NCI-H1930 (cell line): ENCODE measurements at regions not wholly inside any gene's neighbourhood (a gene's known extent, or its start where the extent isn't known, plus 50 kb on each side); places are given as distances from the start of the nearest gene placed in this dataset.

ENCODE experiments used
- DNase-seq, 2 experiments: peaks; one replicate each; lab custom pipeline; 2025; lab: John Stamatoyannopoulos, UW

DNA sequence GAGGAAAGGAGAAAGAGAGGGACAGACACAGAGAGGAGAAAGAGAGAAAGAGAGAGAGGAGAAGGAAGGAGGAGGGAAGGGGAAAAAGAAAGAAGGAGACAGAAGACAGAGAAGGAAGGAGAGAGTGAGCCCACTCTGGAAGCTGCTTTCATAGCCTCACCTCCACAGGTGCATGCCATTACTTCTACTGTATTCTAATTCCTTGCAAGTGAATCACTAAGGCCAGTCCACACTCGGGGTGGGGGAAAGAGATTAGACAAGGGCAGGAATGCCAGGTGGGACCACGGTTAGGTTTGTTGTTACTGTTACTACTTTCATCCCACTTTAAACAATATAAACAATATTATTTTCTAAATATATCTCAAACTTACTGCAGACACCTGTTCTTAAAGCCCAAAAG lies 684.5 kb upstream of the ARGLU1 start:
- no peak for DNase-seq

DNA sequence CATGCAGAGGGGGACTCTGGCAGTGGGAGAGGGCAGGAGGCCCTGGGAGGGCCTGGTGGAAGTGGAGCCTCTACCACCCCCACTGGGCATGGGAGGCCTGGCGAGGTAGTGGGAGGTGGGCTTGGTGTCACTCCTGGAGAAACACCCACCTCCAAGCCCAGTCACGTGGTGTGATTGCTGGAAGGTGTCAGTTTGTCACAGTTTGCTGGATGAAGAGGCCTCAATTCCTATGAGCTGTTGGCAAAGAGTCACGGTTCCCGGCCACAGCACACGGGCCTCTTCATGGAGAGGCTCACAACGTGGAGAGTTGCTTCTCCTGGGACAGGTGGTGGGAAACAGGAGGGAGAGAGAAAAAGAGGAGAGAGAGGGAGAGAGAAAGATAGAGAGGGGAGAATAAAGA lies 684.1 kb upstream of the ARGLU1 start:
- DNase-seq, result no peak

DNA sequence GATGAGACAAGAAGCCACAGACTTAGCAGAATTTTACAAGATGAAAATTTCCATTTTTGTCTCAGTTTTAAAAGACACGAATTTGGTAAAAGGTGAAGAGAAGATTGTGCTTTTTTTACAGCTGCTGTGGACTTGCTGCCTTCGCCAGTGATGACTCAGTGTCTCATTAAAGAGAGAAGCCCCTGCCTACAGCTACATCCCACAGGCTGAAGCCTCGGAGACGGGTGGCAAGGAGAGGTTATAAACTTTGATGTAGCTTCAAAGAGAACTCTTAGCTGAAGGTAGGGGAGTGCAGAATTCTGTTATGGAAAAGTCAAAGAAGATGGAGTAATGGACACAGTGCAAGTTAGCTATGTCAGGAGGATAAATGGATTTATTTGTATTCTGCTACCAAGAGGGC lies 683.4 kb upstream of the ARGLU1 start:
- no peak for DNase-seq

DNA sequence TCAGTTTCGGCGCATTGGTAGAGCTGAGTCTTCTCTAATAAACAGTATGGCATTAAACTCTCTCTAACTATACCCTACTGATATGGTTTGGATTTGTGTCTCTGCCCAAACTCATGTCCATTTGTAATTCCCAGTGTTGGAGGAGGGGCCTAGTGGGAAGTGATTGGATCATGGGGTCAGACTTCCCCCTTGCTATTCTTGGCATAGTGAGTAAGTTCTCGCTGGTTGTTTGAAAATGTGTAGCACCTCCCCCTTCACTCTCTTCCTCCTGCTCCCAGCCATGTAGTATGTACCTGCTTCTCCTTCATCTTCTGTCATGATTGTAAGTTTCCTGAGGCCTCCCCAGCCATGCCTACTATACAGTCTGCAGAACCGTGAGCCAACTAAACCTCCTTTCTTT lies 682.7 kb upstream of the ARGLU1 start:
- no peak for DNase-seq

DNA sequence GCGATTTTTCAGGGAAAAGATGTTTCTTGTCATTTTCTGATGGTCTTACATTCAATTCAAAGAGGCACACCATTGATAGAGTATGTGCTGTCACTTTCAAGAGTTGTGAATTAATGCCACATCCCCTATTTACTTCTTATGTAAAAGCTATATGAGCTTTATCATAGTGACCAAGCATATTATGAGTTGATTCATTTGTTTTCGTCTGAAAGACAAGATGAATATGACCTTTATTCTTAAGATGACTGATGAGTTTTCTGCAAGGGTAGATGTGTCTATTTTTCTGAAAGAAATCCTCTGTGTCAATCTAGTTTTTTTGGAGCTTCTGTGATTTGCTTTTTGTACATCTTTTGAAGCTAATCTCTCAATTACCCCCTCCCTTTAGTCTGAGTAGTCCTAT lies 676.3 kb upstream of the ARGLU1 start:
- no peak for DNase-seq

DNA sequence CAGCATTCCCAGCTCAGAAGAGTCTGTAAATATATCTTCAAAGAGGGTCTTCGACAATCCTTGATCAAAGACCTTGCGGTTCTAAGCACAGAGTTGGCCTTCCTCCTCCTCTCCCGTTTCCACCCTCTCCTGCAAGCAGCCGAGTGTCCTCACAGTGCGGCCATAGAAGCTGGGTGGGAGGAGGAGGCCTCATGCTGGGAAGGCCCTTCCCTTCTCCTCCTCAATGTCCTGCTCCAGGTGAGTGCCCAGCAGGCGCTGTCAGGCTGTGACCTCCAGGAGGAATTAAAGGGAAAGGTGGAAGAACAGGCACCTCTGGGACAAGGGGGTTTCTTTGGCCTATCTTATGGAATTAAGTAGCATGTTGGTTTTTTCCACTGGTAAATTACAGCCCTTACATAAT lies 674.2 kb upstream of the ARGLU1 start:
- no peak for DNase-seq

DNA sequence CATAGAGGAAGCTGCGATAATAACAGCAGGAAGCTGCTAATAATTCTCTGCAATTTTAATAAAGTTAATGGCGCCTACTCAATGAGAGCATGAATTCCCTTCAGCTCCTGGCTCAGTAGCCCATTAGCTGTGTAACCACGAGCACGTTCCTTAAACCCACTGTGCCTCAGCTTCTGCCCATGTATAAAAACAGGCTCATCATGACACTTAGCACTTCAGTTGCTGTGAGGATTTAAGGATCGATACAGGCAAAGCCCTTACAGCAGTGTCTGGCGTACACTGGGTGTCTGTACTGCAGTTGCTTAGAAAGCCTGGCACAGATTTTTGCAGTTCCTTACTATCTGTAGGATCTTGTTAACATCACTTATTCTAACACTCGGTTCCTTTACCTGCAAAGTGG lies 673.4 kb upstream of the ARGLU1 start:
- DNase-seq, result no peak

DNA sequence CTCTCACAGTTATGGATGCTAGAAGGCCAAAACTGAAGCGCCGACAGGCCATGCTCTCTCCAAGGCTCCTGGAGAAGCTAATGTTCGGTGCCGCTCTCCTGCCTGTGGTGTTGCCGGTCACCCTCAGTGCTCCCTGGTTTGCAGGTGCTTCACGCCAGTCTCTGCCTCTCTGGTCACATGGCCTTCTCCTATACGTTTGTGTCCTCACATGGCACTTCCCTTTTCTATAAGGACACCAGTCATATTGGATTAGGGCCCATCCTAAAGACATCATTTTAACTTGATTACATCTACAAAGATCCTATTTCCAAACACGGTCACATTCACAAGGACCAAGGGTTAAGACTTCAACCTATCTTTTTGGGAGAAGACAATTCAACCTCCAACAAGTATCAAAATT lies 671.3 kb upstream of the ARGLU1 start:
- no peak for DNase-seq

DNA sequence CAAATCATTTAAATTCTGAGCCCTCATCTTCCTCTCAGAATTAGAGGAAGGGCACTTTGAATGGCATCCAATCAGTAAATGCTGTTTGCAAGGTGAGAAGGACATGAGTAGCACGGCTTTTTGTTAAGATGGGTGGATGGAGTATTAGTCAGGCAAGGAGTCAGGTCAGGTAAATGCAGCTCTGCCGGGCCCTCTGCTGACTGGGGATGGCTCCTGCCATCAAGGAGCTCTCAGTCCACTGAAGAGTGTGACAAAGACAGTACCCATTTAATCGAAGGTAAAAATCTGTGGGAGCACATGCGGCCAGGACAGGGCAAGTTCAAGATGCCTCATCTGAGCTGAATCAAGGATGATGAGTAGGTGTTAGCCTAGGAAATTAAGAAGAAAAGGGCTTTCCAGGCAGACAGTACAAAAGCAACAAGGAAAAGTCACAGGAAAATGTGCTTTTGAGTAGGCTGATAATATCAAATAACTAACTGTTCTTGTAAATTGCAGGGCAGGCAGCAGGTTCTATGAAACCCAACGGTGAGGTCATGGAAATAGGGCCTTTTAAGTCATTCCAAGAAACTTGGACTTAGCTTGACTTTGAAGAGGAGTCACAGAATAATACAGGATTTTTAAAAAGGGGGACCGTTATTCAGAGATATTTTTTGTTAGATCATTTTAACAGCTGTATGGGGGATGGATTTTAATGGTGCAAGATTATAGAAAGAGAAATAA lies 670.5 kb upstream of the ARGLU1 start:
- DNase-seq, result no peak

DNA sequence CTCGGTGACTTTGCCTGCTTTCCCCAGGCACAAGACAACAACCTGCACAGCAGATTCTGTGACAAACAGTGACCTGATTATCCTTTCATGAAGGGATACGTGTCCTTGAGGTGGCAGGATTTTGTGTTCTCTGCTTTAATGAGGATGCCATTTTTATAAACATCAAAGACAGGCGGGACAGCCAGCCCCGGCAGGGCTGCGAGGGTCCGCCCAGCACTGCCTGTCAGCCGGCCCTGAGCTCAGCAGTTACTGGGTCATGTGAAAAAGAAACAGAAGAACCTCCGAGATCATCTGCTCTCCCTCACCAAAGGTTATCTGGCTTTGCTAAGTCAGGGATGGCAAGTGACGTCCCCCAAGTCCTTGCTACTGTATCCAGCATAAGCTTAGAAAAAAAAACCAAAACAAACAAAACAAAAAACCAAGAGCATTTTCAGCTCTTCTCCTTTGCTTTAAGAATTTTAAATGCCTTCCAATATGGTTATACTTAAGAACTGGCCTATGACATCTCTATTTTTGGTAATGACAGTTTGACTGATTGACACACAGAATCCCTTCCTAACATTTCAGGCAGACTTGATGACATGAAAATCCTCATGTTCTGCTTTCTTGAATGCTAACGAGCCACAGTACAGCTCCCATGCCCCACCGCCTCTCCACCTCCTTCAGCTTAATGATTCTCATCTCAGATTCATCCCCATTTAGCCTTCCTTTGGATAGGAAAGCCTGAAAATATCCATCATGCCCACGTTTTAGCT lies 666.6 kb upstream of the ARGLU1 start:
- DNase-seq, result no peak

DNA sequence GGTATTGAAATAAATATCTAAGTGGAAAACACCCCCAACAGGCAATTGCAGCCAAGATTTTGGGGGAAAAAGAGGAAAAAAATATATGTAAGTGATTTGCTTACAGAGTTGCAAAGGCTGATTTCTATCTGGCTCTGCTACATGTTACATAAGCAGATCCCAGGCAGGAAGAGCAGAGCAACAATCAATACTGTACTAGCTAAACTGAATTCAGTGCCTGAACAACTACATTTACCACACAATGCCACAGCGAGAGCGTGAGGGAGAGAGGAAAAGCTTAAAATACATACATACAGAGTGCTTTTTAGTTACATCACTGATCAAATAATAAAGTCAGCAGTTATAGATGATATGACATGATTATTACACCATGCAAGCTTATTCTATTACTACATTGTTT lies 665.6 kb upstream of the ARGLU1 start:
- no peak for DNase-seq

DNA sequence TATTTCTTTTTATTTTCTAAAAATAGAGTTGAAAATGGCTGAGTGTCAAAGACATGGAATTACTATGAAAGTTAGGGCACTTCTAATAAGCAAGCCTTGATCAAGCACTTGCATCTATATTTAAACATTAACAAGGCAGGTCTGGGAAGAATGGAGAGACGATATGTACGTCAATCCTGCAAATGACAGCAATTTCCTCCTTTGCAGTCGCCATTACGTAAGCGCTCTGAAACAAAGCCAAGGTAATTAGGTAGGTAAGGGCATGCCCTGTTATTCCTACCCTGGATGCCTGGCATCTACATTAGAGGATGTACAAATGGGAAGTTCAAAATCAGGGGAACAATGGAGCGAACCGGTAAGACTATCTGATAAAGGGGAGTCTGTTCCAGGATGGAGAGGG lies 664.0 kb upstream of the ARGLU1 start:
- peak in 1 of 2 experiments; percentile 53 for DNase-seq

DNA sequence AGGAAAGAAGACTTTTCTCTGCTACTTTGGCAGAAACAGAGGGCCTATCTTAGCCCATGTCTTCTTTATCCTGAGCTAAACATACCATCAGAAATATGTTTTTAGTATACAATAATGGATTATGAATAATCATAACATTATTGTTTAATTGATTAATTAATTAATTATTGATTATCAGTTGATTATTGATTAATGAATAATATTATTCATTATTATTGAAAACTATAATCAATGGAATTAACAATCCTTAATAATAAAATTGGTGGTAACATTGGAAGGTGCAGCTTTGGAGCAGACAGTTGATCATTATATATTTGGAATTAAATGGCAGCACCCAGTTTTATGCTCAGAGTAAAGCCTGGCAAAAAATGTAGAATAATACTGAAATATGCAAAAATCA lies 655.9 kb upstream of the ARGLU1 start:
- DNase-seq, result no peak

DNA sequence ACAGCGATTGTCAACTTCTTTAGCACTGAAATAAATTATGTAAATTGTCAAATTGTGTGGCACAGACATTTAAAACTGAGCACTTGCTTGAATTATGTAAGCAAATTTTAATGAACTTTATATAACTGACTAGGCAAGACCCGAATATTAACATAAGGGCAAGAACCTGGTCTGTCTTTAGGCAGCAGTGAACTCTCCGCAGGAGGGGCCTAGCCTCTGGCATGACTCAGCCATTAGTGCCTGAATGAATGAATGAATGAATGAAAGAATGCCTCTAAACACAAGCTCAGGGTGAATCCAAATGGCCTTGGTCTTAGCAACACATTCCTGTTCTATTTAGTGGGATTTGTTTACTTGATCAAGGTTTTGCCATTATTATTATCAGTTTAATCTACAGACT lies 654.7 kb upstream of the ARGLU1 start:
- no peak for DNase-seq

DNA sequence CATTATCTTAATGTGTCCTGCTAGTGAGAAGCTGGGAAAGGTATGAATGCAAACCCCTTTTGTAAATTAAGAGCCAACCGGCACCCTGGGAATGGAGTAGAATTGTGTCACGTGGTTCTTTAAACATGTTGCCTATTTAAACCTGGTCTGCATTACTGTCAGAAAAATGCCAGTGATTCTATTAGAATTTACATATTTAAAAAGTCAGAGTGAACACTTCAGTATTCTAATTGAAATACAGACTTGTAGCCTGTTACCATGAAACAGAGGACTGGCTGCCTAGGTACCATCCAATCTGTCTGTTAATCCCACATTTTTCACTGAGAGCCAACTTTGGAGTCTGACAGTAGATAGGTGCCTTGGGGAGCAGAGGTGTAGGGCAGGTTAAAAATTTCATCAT lies 652.3 kb upstream of the ARGLU1 start:
- no peak for DNase-seq

DNA sequence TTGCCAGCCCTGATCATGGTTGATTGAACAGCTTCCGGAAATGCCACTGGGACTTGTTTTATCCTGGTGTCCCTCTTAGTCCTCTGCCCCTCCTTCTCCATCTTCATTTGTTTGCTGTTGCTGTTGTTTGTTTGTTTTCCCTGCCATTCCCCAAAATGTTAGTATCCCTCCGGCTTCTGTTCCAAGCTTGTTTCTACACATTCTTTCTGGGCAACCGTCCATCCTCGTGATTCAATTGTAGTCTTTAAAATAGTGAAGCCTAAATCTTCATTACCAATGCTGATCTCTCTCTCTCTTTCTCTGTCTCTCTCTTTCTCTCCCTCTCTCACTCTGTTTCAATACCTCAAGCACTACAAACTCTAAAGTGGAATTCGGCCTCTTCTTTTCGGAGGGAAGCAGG lies 649.3 kb upstream of the ARGLU1 start:
- DNase-seq, result no peak

DNA sequence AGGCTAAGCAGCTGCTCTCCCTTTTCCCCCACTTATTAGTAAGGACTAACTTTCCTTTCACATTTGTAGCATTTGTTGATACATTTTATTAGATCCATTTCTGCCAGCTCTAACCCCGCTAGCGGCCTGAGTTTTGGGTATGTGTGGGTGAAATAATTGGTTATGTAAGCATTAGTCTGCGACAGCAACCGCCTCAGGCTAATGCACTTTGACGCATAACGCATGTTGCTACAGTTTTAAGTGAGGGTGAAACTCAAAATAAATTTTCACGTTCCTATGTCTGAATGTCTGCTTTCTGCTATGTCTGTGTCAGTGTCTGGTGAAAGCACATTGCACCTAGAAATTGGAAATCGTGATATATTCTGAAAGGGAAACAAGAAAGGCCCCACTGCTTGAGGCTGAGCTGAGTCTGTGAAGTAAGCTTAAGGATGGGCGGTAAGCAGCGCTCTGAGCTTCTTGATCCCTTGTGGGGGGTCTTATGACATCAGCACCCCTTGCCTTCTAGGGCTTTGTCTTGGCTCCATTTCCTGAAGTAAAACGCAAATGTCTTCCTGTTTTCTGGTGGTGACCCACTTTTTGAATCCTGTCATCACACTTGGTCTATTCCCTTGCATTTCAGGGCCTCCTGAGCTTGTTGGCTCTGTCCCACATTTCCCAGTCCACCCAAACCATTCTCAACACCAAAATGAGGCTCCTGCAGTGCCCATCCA lies 648.3 kb upstream of the ARGLU1 start:
- no peak for DNase-seq

DNA sequence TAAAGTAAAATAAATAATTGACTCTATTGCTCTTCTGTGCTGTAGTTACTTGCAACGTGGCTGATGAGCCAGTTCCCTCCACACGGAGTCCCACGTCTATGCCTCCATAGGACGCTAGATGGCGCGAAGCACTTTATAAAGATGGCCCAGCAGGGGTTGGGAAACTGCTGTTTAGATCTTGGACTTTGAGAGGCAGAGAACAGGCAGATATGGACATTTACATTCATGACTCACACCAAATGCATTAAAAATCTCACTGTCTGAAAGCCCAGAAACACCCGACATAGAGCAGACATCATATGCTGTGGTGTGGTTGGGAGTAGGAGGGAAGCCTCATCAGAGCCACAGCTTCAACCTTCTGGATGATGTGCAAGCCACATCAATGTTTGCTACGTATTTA lies 643.1 kb upstream of the ARGLU1 start:
- DNase-seq, result peak; percentile 96 to 98

DNA sequence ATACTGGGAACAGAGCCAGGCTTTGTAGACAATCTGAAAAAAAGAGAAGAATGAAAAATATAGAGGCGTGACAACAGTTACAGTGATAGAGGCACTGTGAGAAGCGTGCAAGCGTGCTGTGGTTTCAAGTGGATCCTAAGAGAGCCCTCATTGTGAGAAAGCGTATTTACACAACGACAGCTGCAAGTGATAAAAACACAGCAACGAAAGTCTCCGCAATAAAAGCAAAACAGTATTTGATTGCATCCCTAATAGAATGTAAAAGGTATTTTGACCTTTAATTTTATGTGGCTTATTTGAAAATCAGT lies 642.7 kb upstream of the ARGLU1 start:
- peak; percentile 90 for DNase-seq

DNA sequence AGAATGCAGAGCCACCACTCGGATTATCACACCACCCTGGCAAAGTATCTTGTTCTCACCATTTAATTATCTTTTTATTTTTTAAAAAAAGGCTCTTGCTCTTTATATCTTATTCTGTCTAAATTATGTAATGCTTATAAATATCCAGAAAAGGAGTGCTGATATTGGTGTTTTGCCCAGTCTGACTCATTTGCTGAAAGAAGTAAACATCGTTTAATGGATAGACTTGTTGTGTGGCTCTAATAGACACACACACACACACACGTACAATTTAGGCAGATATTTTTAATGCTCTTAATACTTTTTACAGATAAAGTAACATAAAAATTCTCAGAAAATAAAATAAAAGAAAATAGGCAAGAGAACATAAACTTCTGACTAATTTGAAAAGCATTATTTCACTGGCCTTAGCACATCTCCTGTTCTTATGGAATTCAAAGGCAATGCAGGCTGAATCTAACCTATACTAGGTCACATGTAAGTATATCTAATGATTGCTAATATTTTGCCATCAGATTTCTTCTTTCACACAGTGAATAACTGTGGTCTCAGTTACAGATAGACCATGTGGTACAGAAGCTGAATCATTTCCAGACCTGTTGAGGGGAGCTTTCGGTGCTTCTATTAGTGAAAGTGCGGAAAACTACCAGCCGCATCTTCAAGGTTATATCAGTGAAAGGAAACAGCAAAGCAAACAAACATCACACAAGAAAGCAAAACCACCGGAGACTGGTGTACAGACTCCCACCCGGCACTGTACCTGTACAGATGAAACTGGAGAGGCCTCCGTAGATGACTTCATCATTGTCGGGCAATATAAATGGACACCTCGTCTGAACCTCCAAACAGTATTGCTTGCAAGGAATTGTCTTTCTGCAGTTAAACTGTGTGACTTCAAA lies 642.1 kb upstream of the ARGLU1 start:
- DNase-seq, result no peak

DNA sequence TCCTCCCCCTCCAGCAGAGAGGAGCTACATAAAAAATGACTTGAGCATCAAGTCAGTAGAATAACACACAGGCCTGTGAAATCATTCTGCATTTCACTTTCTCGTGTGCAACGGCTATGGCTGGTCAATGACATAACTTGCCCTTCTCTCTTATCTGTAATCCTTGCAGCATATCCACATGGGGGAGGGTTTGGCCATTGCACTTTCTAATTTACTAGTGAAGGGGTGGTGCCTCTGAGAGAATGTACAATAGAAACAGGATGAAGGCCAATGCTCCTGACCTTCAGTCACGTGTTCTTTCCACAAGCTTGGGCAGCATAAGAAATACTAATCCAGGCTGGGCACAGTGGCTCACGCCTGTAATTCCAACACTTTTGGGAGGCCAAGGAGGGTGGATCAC lies 641.0 kb upstream of the ARGLU1 start:
- no peak for DNase-seq

DNA sequence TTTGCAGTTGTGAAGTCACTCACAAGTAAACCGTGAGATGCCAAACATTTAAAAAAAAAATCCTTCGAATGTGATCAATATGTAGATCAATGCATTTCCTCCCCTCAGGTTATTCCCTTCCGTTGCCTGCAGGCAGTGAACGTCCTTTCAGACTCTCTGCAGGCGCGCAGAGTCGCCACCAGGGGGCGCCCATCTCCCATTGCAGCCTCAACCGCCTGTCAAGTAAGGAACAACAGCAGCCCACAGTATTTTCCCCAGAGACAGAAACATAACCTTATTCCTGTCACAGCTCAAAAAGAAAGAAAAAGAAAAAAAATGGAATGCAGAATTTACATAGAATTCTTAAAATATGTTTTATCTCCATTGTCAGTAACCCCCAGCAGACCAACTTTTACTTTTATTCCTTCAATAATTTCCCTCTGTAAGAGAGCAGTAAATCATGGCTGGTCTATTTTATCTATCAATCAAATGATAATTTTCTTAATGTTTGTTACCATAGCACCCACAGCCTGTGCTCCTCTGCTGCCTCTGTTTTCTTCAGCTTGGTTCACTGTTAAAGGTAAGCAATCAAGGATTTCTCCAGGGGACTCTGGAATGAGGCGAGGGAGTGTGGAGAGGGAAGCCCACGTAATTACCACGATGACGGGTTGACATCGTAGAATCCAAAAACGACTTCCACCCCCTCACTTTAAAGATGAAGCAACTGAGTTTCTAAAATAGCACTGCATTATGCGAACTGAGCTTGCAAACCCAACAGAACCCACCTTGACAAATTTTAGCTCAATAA lies 637.6 kb upstream of the ARGLU1 start:
- peak; percentile 67 to 73 for DNase-seq
